OCI-LY7 (cell line): ENCODE measurements at regions not wholly inside any gene's neighbourhood (a gene's known extent, or its start where the extent isn't known, plus 50 kb on each side); places are given as distances from the start of the nearest gene placed in this dataset.

Source experiments
- CTCF ChIP-seq: fragments of 200-600 bp; sonication (generic); conservative IDR thresholded peaks from 2 replicates; pipeline ENCODE4 v1.5.1; 2014; ENCODE audit warnings: mild to moderate bottlenecking, antibody characterized with exemption, low read length, moderate library complexity, mixed read lengths
- EZH2phosphoT487 ChIP-seq: fragments of 200-600 bp; sonication (generic); IDR thresholded peaks from 2 replicates; pipeline ENCODE4 v1.6.1; 2018; ENCODE audit warnings: low read depth, borderline replicate concordance, mild to moderate bottlenecking, mixed run types, antibody characterized with exemption, low read length, moderate library complexity, mixed read lengths

GRCh38 chr12:93974252-93974651 is 174.1 kb upstream of the PLXNC1 start:
- TF ChIP-seq CTCF (no peak), EZH2phosphoT487 (no peak)
